H1 (cell line): ENCODE measurements at regions not wholly inside any gene's neighbourhood (a gene's known extent, or its start where the extent isn't known, plus 50 kb on each side); places are given as distances from the start of the nearest gene placed in this dataset.
A peak's percentile ranks its signal among the peaks of the same experiment; 100 is the strongest.

Experiments
- CTCF ChIA-PET: fragments of 300-600 bp; sonication (Branson Sonifier 250); formaldehyde crosslinking; loops from one replicate; lab custom pipeline; 2021; ENCODE audit not compliant: partially characterized antibody; lab: Charles Lee
- POLR2A ChIA-PET: fragments of 300-600 bp; sonication (Branson Sonifier 250); formaldehyde crosslinking; loops from one replicate; lab custom pipeline; 2021; ENCODE audit warnings: inconsistent platforms; ENCODE audit not compliant: partially characterized antibody; lab: Charles Lee
- DNase-seq, 2 experiments: peaks; one replicate each; pipeline versions ENCODE4 v3.0.0 to v3.0.0-alpha.2; 2010 to 2022; ENCODE audit warnings: low spot score in 2 of 2, low read depth in 1 of 2, mixed read lengths in 1 of 2
- FAIRE-seq: peaks from 2 replicates; lab custom pipeline; 2011; peaks lifted over from hg19 to GRCh38; lab: Jason Lieb, UNC
- H2AFZ ChIP-seq: 2 replicates; pipeline ENCODE4 v1.8.1; 2012; ENCODE audit warnings: low read length, inconsistent platforms
- H2AK5ac ChIP-seq: 2 replicates; pipeline ENCODE4 v1.6.1; 2013; ENCODE audit warnings: low read depth, low read length
- H2BK120ac ChIP-seq: replicated peaks from 2 replicates; pipeline ENCODE3; 2013; ENCODE audit warnings: low read depth, low read length, inconsistent platforms
- H2BK12ac ChIP-seq: 2 replicates; pipeline ENCODE4 v1.6.1; 2013; ENCODE audit warnings: low read depth, low read length
- H2BK15ac ChIP-seq: 2 replicates; pipeline ENCODE4 v1.6.1; 2013; ENCODE audit warnings: low read length
- H2BK20ac ChIP-seq: 2 replicates; pipeline ENCODE4 v1.6.1; 2013; ENCODE audit warnings: low read length
- H2BK5ac ChIP-seq: 2 replicates; pipeline ENCODE4 v1.6.1; 2013; ENCODE audit warnings: low read depth, low read length
- H3K14ac ChIP-seq: 2 replicates; pipeline ENCODE4 v1.6.1; 2013; ENCODE audit warnings: inconsistent platforms; ENCODE audit not compliant: insufficient read length
- H3K18ac ChIP-seq: 2 replicates; pipeline ENCODE4 v1.6.1; 2013; ENCODE audit warnings: low read length; ENCODE audit errors: extremely low read depth
- H3K23ac ChIP-seq: 2 replicates; pipeline ENCODE4 v1.6.1; 2013; ENCODE audit warnings: inconsistent platforms; ENCODE audit not compliant: insufficient read length
- H3K23me2 ChIP-seq: 2 replicates; pipeline ENCODE4 v1.6.1; 2013; ENCODE audit warnings: low read depth, low read length
- H3K27ac ChIP-seq: 2 replicates; pipeline ENCODE4 v1.6.1; 2011; ENCODE audit warnings: low read depth, low read length, inconsistent platforms
- H3K27me3 ChIP-seq, 4 experiments: replicated peaks in 1 of 4; 1 replicate in 1 of 4; 2 replicates in 3 of 4; pipeline versions ENCODE4 v1.6.1 to v1.8.1; 2011 to 2013; ENCODE audit warnings: low read length in 3 of 4, mild to moderate bottlenecking in 3 of 4, inconsistent platforms in 2 of 4, mixed read lengths in 2 of 4, moderate library complexity in 1 of 4; ENCODE audit not compliant: control insufficient read depth in 3 of 4, insufficient read depth in 3 of 4; ENCODE audit errors: extremely low read depth in 1 of 4
- H3K36me3 ChIP-seq, 4 experiments: 2 replicates each; pipeline versions ENCODE4 v1.6.1 to v1.8.1; 2011 to 2013; ENCODE audit warnings: mild to moderate bottlenecking in 4 of 4, low read length in 3 of 4, moderate library complexity in 2 of 4, control low read depth in 1 of 4, inconsistent platforms in 1 of 4; ENCODE audit not compliant: insufficient read depth in 4 of 4, control insufficient read depth in 2 of 4
- H3K4ac ChIP-seq: replicated peaks from 2 replicates; pipeline ENCODE3; 2013; ENCODE audit warnings: low read length, low read depth, mixed read lengths, inconsistent platforms; ENCODE audit not compliant: insufficient read length
- H3K4me1 ChIP-seq, 4 experiments: replicated peaks in 1 of 4; 1 replicate in 1 of 4; 2 replicates in 3 of 4; pipeline versions ENCODE4 v1.6.1 to v1.8.1; 2011 to 2013; ENCODE audit warnings: low read length in 3 of 4, inconsistent platforms in 2 of 4, mixed read lengths in 1 of 4; ENCODE audit not compliant: insufficient read depth in 4 of 4, control insufficient read depth in 3 of 4
- H3K4me2 ChIP-seq, 2 experiments: 2 replicates each; pipeline versions ENCODE4 v1.6.1 to v1.8.1; 2011 to 2013; ENCODE audit warnings: low read depth in 2 of 2, low read length in 2 of 2, control low read depth in 1 of 2, inconsistent platforms in 1 of 2, mild to moderate bottlenecking in 1 of 2; ENCODE audit not compliant: insufficient read depth in 1 of 2
- H3K4me3 ChIP-seq, 4 experiments: fragments of 200-600, 300-600 bp in 1 of 4; sonication (generic), shearing (Covaris generic), sonication (Bioruptor Twin) in 1 of 4; 2 replicates each; pipeline versions ENCODE4 v1.5.1 to v1.8.1; 2011 to 2016; ENCODE audit warnings: low read length in 4 of 4, low read depth in 3 of 4, control low read depth in 2 of 4, inconsistent platforms in 2 of 4, mild to moderate bottlenecking in 2 of 4, mixed read lengths in 1 of 4, moderate library complexity in 1 of 4; ENCODE audit not compliant: insufficient read depth in 2 of 4; ENCODE audit errors: extremely low read depth in 1 of 4
- H3K56ac ChIP-seq: replicated peaks from 2 replicates; pipeline ENCODE3; 2013; ENCODE audit warnings: low read depth, mild to moderate bottlenecking, mixed read lengths, low read length, inconsistent platforms; ENCODE audit not compliant: insufficient read length
- H3K79me1 ChIP-seq: 2 replicates; pipeline ENCODE4 v1.6.1; 2013; ENCODE audit warnings: low read depth, low read length, control low read depth
- H3K79me2 ChIP-seq, 2 experiments: 2 replicates each; pipeline versions ENCODE4 v1.6.1 to v1.8.1; 2012 to 2013; ENCODE audit warnings: low read length in 2 of 2, mild to moderate bottlenecking in 2 of 2, inconsistent platforms in 1 of 2; ENCODE audit not compliant: insufficient read depth in 2 of 2, control insufficient read depth in 1 of 2
- H3K9ac ChIP-seq, 4 experiments: replicated peaks in 1 of 4; 1 replicate in 1 of 4; 2 replicates in 3 of 4; pipeline versions ENCODE4 v1.6.1 to v1.8.1; 2011 to 2013; ENCODE audit warnings: low read depth in 3 of 4, low read length in 3 of 4, control low read depth in 2 of 4, mild to moderate bottlenecking in 2 of 4, moderate library complexity in 2 of 4, inconsistent platforms in 1 of 4; ENCODE audit errors: extremely low read depth in 1 of 4
- H3K9me3 ChIP-seq, 2 experiments: 2 replicates each; pipeline versions ENCODE4 v1.6.1 to v1.8.1; 2012 to 2013; ENCODE audit warnings: mild to moderate bottlenecking in 2 of 2, moderate library complexity in 2 of 2, control low read depth in 1 of 2, inconsistent platforms in 1 of 2, low read depth in 1 of 2, low read length in 1 of 2, mixed read lengths in 1 of 2; ENCODE audit not compliant: insufficient read depth in 2 of 2
- H4K20me1 ChIP-seq, 2 experiments: replicated peaks in 1 of 2; 2 replicates each; pipeline versions ENCODE3 to v1.8.1; 2011 to 2013; ENCODE audit warnings: inconsistent platforms in 2 of 2, low read length in 2 of 2, mild to moderate bottlenecking in 1 of 2; ENCODE audit not compliant: insufficient read depth in 2 of 2, control insufficient read depth in 1 of 2
- H4K5ac ChIP-seq: 2 replicates; pipeline ENCODE4 v1.6.1; 2013; ENCODE audit warnings: low read length, low read depth, mixed read lengths, inconsistent platforms; ENCODE audit not compliant: insufficient read length
- H4K8ac ChIP-seq: 2 replicates; pipeline ENCODE4 v1.8.0; 2013; ENCODE audit warnings: mild to moderate bottlenecking, moderate library complexity, low read length, inconsistent platforms; ENCODE audit not compliant: insufficient read depth; ENCODE audit errors: extremely low read depth
- H4K91ac ChIP-seq: replicated peaks from 2 replicates; pipeline ENCODE3; 2013; ENCODE audit warnings: low read length, mixed read lengths, inconsistent platforms; ENCODE audit not compliant: insufficient read length
- CHD2 ChIP-seq: IDR thresholded peaks from 2 replicates; pipeline ENCODE4 v1.6.1; 2012; ENCODE audit warnings: low read length, improper control_type of control experiment
- EP300 ChIP-seq, 2 experiments: IDR thresholded peaks; 1 replicate in 1 of 2; 2 replicates in 1 of 2; pipeline ENCODE4 v1.6.1; 2011 to 2012; ENCODE audit warnings: low read depth in 2 of 2, low read length in 2 of 2, mild to moderate bottlenecking in 2 of 2, borderline replicate concordance in 1 of 2, inconsistent platforms in 1 of 2, moderate library complexity in 1 of 2
- TEAD4 ChIP-seq: IDR thresholded peaks from 2 replicates; pipeline ENCODE4 v1.6.1; 2012; ENCODE audit warnings: low read depth, low read length, inconsistent platforms, mixed read lengths
- WGBS, 2 experiments: shearing (Covaris generic) in 1 of 2; methylation state at CpG; one replicate each; pipeline versions ENCODE4 v1.1.6 to v1.1.7; 2013 to 2015; ENCODE audit warnings: low lambda C conversion rate in 2 of 2, mixed read lengths in 2 of 2, inconsistent platforms in 1 of 2, low coverage in 1 of 2, missing lambda C conversion rate in 1 of 2; ENCODE audit not compliant: insufficient replicate concordance in 2 of 2, insufficient coverage in 1 of 2, insufficient read length in 1 of 2; ENCODE audit errors: extremely low coverage in 1 of 2, missing lambda C conversion rate in 1 of 2; 5-methylcytosine and 5-hydroxymethylcytosine counted together

DNA sequence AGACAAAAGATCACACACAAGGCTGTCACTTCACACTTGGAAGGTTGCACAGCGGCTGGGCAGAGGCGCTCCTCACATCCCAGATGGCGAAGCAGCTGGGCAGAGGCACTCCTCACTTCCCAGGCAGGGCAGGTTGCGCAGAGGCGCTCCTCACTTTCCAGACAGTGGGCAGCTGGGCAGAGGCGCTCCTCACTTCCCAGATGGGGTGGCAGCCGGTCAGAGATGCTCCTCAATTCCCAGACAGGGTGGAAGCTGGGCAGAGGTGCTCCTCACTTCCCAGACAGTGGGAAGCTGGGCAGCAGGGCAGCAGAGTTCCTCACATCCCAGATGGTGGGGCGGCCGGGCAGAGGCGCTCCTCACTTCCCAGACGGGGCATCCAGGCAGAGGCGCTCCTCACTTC lies 199.2 kb downstream of the RTL9 start:
- no peaks in the 10 kb centered on the region for H3K79me2 ChIP-seq
- no peak overlapping the region for H3K56ac ChIP-seq
- no peaks in the 10 kb centered on the region for H3K79me1 ChIP-seq
- no peak overlapping the region for H2BK20ac ChIP-seq
- H4K5ac ChIP-seq, result no peak overlapping the region
- TF ChIP-seq EP300 (IDR thresholded peaks at IDR 0.05; ENCODE audit: borderline replicate concordance in 1 of 2, low read depth in 2 of 2, low read length in 2 of 2), result peak in 1 of 2 experiments; percentile 68; a peak in 1 of 3 replicates
- TF ChIP-seq TEAD4, result no peak
- TF ChIP-seq CHD2, result no peak
- POLR2A ChIA-PET, result no interaction called here
- no peak overlapping the region for H3K14ac ChIP-seq
- no peak overlapping the region for H2BK15ac ChIP-seq
- no peaks in the 10 kb centered on the region for H3K23me2 ChIP-seq
- H4K91ac ChIP-seq, result no peak overlapping the region
- no peak overlapping the region for H3K23ac ChIP-seq
- no peak overlapping the region for H2AFZ ChIP-seq
- no peaks in the 10 kb centered on the region for H4K20me1 ChIP-seq
- no peaks in the 10 kb centered on the region for H3K4me1 ChIP-seq
- DNase-seq (no peak), FAIRE-seq (no peak)
- H3K36me3 ChIP-seq, result no peaks in the 10 kb centered on the region
- CTCF ChIA-PET, result no interaction called here
- no peak overlapping the region for H3K9ac ChIP-seq
- no peak overlapping the region for H2BK5ac ChIP-seq
- H3K27ac ChIP-seq, result no peak overlapping the region
- H3K4ac ChIP-seq, result no peak overlapping the region
- no peak overlapping the region for H2BK120ac ChIP-seq
- H3K9me3 ChIP-seq, result peaks cover 0 to 10% of the 10 kb centered on the region in 2 experiments; a peak in 1 of 4 replicates
- H3K18ac ChIP-seq, result no peak overlapping the region
- no peak overlapping the region for H2AK5ac ChIP-seq
- no peak overlapping the region for H4K8ac ChIP-seq
- no peak overlapping the region for H3K4me3 ChIP-seq
- WGBS, 2 experiments, result 93% methylated on average over 2 of the region's 12 CpGs; no CpG with 5 or more reads in 1 of the 2 experiments
- H2BK12ac ChIP-seq, result no peak overlapping the region
- no peaks in the 10 kb centered on the region for H3K27me3 ChIP-seq
- H3K4me2 ChIP-seq, result no peak overlapping the region
